Keratinocyte (primary cell): ENCODE measurements at regions not wholly inside any gene's neighbourhood (a gene's known extent, or its start where the extent isn't known, plus 50 kb on each side); places are given as distances from the start of the nearest gene placed in this dataset.

Experiments used
- DNase-seq: peaks from one replicate; pipeline ENCODE4 v3.0.0-alpha.2; 2011; ENCODE audit warnings: low read depth, missing footprints, low spot score
- FAIRE-seq: peaks from 2 replicates; lab custom pipeline; 2011; peaks lifted over from hg19 to GRCh38; lab: Jason Lieb, UNC
- H2AFZ ChIP-seq: 2 replicates; pipeline ENCODE4 v1.6.0; 2012; ENCODE audit warnings: low read length, control low read depth, inconsistent platforms; ENCODE audit not compliant: control insufficient read depth
- H3K27ac ChIP-seq: 2 replicates; pipeline ENCODE4 v1.5.1; 2011; ENCODE audit warnings: low read length; ENCODE audit not compliant: control insufficient read depth, insufficient read depth
- H3K27me3 ChIP-seq: 3 replicates; pipeline ENCODE4 v1.6.0; 2011; ENCODE audit warnings: low read length; ENCODE audit not compliant: control insufficient read depth, insufficient read depth; ENCODE audit errors: extremely low read depth
- H3K36me3 ChIP-seq, 2 experiments: 2 replicates in 1 of 2; 3 replicates in 1 of 2; pipeline ENCODE4 v1.5.1; 2011; ENCODE audit warnings: low read length in 2 of 2, mild to moderate bottlenecking in 1 of 2; ENCODE audit not compliant: control insufficient read depth in 2 of 2, insufficient read depth in 2 of 2; ENCODE audit errors: extremely low read depth in 1 of 2
- H3K4me1 ChIP-seq: 3 replicates; pipeline ENCODE4 v1.5.1; 2011; ENCODE audit warnings: low read length; ENCODE audit not compliant: control insufficient read depth, insufficient read depth; ENCODE audit errors: extremely low read depth
- H3K4me2 ChIP-seq: 3 replicates; pipeline ENCODE4 v1.6.0; 2011; ENCODE audit warnings: low read depth, low read length; ENCODE audit not compliant: control insufficient read depth, insufficient read depth; ENCODE audit errors: extremely low read depth
- H3K4me3 ChIP-seq, 3 experiments: fragments of 200-600 bp in 1 of 3; sonication (generic) in 1 of 3; 2 replicates in 2 of 3; 3 replicates in 1 of 3; pipeline ENCODE4 v1.5.1; 2011 to 2016; ENCODE audit warnings: low read length in 3 of 3, mild to moderate bottlenecking in 3 of 3, control low read depth in 2 of 3, inconsistent platforms in 1 of 3, low read depth in 1 of 3, mixed read lengths in 1 of 3, mixed run types in 1 of 3, moderate library complexity in 1 of 3; ENCODE audit not compliant: control insufficient read depth in 2 of 3, insufficient read depth in 2 of 3; ENCODE audit errors: extremely low read depth in 1 of 3
- H3K79me2 ChIP-seq: 2 replicates; pipeline ENCODE4 v1.6.0; 2012; ENCODE audit warnings: low read length; ENCODE audit not compliant: control insufficient read depth, insufficient read depth
- H3K9ac ChIP-seq: 3 replicates; pipeline ENCODE4 v1.6.0; 2011; ENCODE audit warnings: low read length; ENCODE audit not compliant: control insufficient read depth, insufficient read depth; ENCODE audit errors: extremely low read depth
- H3K9me1 ChIP-seq: 3 replicates; pipeline ENCODE4 v1.6.0; 2011; ENCODE audit warnings: low read length; ENCODE audit not compliant: control insufficient read depth, insufficient read depth; ENCODE audit errors: extremely low read depth
- H3K9me3 ChIP-seq: 2 replicates; pipeline ENCODE4 v1.5.1; 2012; ENCODE audit warnings: low read depth, low read length; ENCODE audit not compliant: control insufficient read depth
- H4K20me1 ChIP-seq: 3 replicates; pipeline ENCODE4 v1.6.0; 2011; ENCODE audit warnings: low read length; ENCODE audit not compliant: control insufficient read depth, insufficient read depth; ENCODE audit errors: extremely low read depth
- EZH2 ChIP-seq: IDR thresholded peaks from one replicate; pipeline ENCODE4 v1.6.1; 2012; ENCODE audit warnings: inconsistent platforms, mild to moderate bottlenecking, low read length, moderate library complexity
- dilution Hi-C: fragments of 300-500 bp; cut with MboI; formaldehyde crosslinking; loops from one replicate; pipeline ENCODE4 v1.7.0; 2020; ENCODE audit warnings: low sequenced_read_pairs; ENCODE audit not compliant: extremely low pct_ligation_motif_present
- TF ChIP-seq, protein P1 (sequence below), 3 experiments: IDR thresholded peaks in 1 of 3; conservative IDR thresholded peaks in 1 of 3; optimal IDR thresholded peaks in 1 of 3; 2 replicates in 2 of 3; 3 replicates in 1 of 3; pipeline versions ENCODE3 to v1.5.1; 2011; ENCODE audit warnings: low read length in 3 of 3, mild to moderate bottlenecking in 3 of 3, moderate library complexity in 2 of 3, control low read depth in 1 of 3, inconsistent platforms in 1 of 3; ENCODE audit not compliant: insufficient read depth in 2 of 3; ENCODE audit errors: extremely low read depth in 1 of 3

- dilution Hi-C loops = no loop called here
- Histone ChIP-seq H4K20me1 (no peaks in the 10 kb centered on the region), H3K4me3 (no peak overlapping the region), H3K4me2 (no peak overlapping the region), H3K27ac (no peak overlapping the region), H2AFZ (no peak overlapping the region), H3K9ac (no peak overlapping the region), H3K27me3 (no peaks in the 10 kb centered on the region), H3K9me3 (no peaks in the 10 kb centered on the region), H3K79me2 (no peaks in the 10 kb centered on the region), H3K4me1 (no peaks in the 10 kb centered on the region), H3K36me3 (no peaks in the 10 kb centered on the region), H3K9me1 (no peaks in the 10 kb centered on the region)
- DNase-seq = no peak
- TF ChIP-seq, protein P1, sequence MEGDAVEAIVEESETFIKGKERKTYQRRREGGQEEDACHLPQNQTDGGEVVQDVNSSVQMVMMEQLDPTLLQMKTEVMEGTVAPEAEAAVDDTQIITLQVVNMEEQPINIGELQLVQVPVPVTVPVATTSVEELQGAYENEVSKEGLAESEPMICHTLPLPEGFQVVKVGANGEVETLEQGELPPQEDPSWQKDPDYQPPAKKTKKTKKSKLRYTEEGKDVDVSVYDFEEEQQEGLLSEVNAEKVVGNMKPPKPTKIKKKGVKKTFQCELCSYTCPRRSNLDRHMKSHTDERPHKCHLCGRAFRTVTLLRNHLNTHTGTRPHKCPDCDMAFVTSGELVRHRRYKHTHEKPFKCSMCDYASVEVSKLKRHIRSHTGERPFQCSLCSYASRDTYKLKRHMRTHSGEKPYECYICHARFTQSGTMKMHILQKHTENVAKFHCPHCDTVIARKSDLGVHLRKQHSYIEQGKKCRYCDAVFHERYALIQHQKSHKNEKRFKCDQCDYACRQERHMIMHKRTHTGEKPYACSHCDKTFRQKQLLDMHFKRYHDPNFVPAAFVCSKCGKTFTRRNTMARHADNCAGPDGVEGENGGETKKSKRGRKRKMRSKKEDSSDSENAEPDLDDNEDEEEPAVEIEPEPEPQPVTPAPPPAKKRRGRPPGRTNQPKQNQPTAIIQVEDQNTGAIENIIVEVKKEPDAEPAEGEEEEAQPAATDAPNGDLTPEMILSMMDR (optimal IDR thresholded peaks at IDR 0.05 in 1 of 3, IDR thresholded peaks at IDR 0.05 in 1 of 3, conservative IDR thresholded peaks at IDR 0.05 in 1 of 3; ENCODE audit: extremely low read depth in 1 of 3, insufficient read depth in 2 of 3, low read length in 3 of 3) = no peak
- no peak for TF ChIP-seq EZH2
- FAIRE-seq = no peak
Observed at GRCh38 chr10:126754966-126755365, 84.5 kb upstream of the C10orf90 start.

DNA sequence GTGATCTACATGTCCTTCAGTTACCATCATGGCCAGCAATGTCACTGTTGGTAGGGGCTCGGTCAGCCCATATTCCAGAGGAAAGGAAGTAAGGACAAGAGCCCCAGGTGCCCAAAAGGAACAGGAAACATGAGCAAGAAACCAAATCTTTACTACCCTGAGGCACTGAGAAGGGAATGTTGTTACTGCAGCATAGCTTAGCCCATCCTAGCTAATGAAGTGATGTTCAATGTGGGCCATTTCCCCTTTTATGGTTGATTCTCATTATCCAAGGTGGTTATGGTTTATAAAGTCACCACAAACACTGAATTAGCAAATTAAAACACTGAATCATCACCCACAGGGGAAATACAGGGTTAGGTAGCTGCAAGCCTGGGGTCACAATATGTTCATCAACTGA is 88.4 kb upstream of the C10orf90 start:
- no peak overlapping the region for H3K4me2 ChIP-seq
- no peaks in the 10 kb centered on the region for H4K20me1 ChIP-seq
- H3K27me3 ChIP-seq = no peaks in the 10 kb centered on the region
- no peak for DNase-seq
- no peaks in the 10 kb centered on the region for H3K4me1 ChIP-seq
- H3K79me2 ChIP-seq = no peaks in the 10 kb centered on the region
- no peak overlapping the region for H3K9ac ChIP-seq
- dilution Hi-C loops = no loop called here
- no peaks in the 10 kb centered on the region for H3K36me3 ChIP-seq
- no peak for TF ChIP-seq EZH2
- TF ChIP-seq, protein P1 (optimal IDR thresholded peaks at IDR 0.05 in 1 of 3, IDR thresholded peaks at IDR 0.05 in 1 of 3, conservative IDR thresholded peaks at IDR 0.05 in 1 of 3; ENCODE audit: extremely low read depth in 1 of 3, insufficient read depth in 2 of 3, low read length in 3 of 3) = no peak
- no peaks in the 10 kb centered on the region for H3K9me1 ChIP-seq
- no peaks in the 10 kb centered on the region for H3K9me3 ChIP-seq
- no peak overlapping the region for H3K4me3 ChIP-seq
- no peak overlapping the region for H3K27ac ChIP-seq
- FAIRE-seq = no peak
- no peak overlapping the region for H2AFZ ChIP-seq
